ENCODE measurements at regions not wholly inside any gene's neighbourhood (a gene's known extent, or its start where the extent isn't known, plus 50 kb on each side); places are given as distances from the start of the nearest gene placed in this dataset.

- Histone ChIP-seq H3K4me2 (ENCODE audit: insufficient read depth, low read length) (no peak overlapping the region), H3K27ac (ENCODE audit: extremely low read depth, low read depth, low read length) (no peak overlapping the region), H3K9ac (ENCODE audit: insufficient read depth in 1 of 2, low read depth in 2 of 2, low read length in 2 of 2) (no peak overlapping the region; a peak in 1 of 4 replicates), H3K79me2 (ENCODE audit: control insufficient read depth, insufficient read depth, low read length) (no peaks in the 10 kb centered on the region), H3K36me3 (ENCODE audit: control insufficient read depth, insufficient read depth, low read length) (no peaks in the 10 kb centered on the region), H3K27me3 (ENCODE audit: control insufficient read depth in 2 of 2, insufficient read depth in 2 of 2, low read length in 2 of 2) (peaks cover 0 to 5% of the 10 kb centered on the region in 2 experiments; a peak in 2 of 5 replicates), H3K9me1 (ENCODE audit: control insufficient read depth, insufficient read depth, low read length) (no peaks in the 10 kb centered on the region), H2AFZ (ENCODE audit: low read depth, low read length) (no peak overlapping the region), H4K20me1 (replicated peaks; ENCODE audit: control insufficient read depth, insufficient read depth, low read length) (no peaks in the 10 kb centered on the region), H3K4me3 (no peak overlapping the region), H3K9me3 (replicated peaks; ENCODE audit: control insufficient read depth, insufficient read depth, low read depth, low read length) (no peaks in the 10 kb centered on the region), H3K4me1 (replicated peaks in 1 of 2; ENCODE audit: control insufficient read depth in 2 of 2, insufficient read depth in 2 of 2, low read length in 2 of 2) (no peaks in the 10 kb centered on the region; a peak in 1 of 5 replicates)
- intact Hi-C loops (cut with micrococcal nuclease) (no loop called here), in situ Hi-C loops (cut with MboI) (no loop called here)
- 8% methylated on average over 2 of the region's 4 CpGs for WGBS (ENCODE audit: insufficient coverage, low coverage, missing lambda C conversion rate)
- no peak for DNase-seq (ENCODE audit: extremely low read depth in 1 of 4, low spot score in 3 of 4)
- no TSS peak for BruUV-seq (replicated peaks)
- ChIA-PET CTCF (ENCODE audit: low intra/inter-chr PET ratio) (interaction anchor here (0.7 kb wide), 1 partner anchor 763 kb away, joined by 3 read pairs; no protein-coding TSS in a partner anchor), POLR2A (interaction anchor here (0.6 to 1.5 kb wide), 11 partner anchors 11 to 154 kb away, joined by 3 to 6 read pairs (median 3); no protein-coding TSS in a partner anchor)
- ATAC-seq, result no peak
- FAIRE-seq, result no peak
- no peak for TF ChIP-seq CBFB (CRISPR knock-in tag; IDR thresholded peaks at IDR 0.05)
- TF ChIP-seq BHLHE40 (IDR thresholded peaks at IDR 0.05; ENCODE audit: low read length), result peak; percentile 40; the same call in 1 of the 2 replicates
- no peak for TF ChIP-seq FOXA1 (IDR thresholded peaks at IDR 0.05; ENCODE audit: borderline replicate concordance)
These were observed 76.5 kb downstream of the TENT5C start for GRCh38 chr1:117682372-117682771.

GRCh38 chr1:117683571-117684285 is 77.9 kb downstream of the TENT5C start:
- FAIRE-seq (no peak), DNase-seq (ENCODE audit: extremely low read depth in 1 of 4, low spot score in 3 of 4) (no peak), ATAC-seq (0 out of 3 replicates have a peak, but pooled peaks have one; percentile 9)
- no TSS peak for BruUV-seq (replicated peaks)
- in situ Hi-C loops (cut with MboI) (no loop called here), intact Hi-C loops (cut with micrococcal nuclease) (no loop called here)
- no peaks in the 10 kb centered on the region for H3K9me3 ChIP-seq (replicated peaks; ENCODE audit: control insufficient read depth, insufficient read depth, low read depth, low read length)
- no peaks in the 10 kb centered on the region for H3K36me3 ChIP-seq (ENCODE audit: control insufficient read depth, insufficient read depth, low read length)
- no peak overlapping the region for H3K27ac ChIP-seq (ENCODE audit: extremely low read depth, low read depth, low read length)
- no peaks in the 10 kb centered on the region; a peak in 1 of 5 replicates for H3K4me1 ChIP-seq (replicated peaks in 1 of 2; ENCODE audit: control insufficient read depth in 2 of 2, insufficient read depth in 2 of 2, low read length in 2 of 2)
- no peaks in the 10 kb centered on the region for H3K79me2 ChIP-seq (ENCODE audit: control insufficient read depth, insufficient read depth, low read length)
- TF ChIP-seq POLR3G (IDR thresholded peaks at IDR 0.05; ENCODE audit: extremely low read depth, insufficient read length, insufficient replicate concordance), result no peak
- TF ChIP-seq ARID2 (IDR thresholded peaks at IDR 0.05), result no peak
- no peak for TF ChIP-seq EHMT2 (IDR thresholded peaks at IDR 0.05)
- no peak overlapping the region for H3K9ac ChIP-seq (ENCODE audit: insufficient read depth in 1 of 2, low read depth in 2 of 2, low read length in 2 of 2)
- H3K27me3 ChIP-seq (ENCODE audit: control insufficient read depth in 2 of 2, insufficient read depth in 2 of 2, low read length in 2 of 2), result peaks cover 0 to 9% of the 10 kb centered on the region in 2 experiments; a peak in 3 of 5 replicates
- H3K9me1 ChIP-seq (ENCODE audit: control insufficient read depth, insufficient read depth, low read length), result no peaks in the 10 kb centered on the region
- H4K20me1 ChIP-seq (replicated peaks; ENCODE audit: control insufficient read depth, insufficient read depth, low read length), result no peaks in the 10 kb centered on the region
- no peak overlapping the region for H3K4me3 ChIP-seq
- WGBS (ENCODE audit: insufficient coverage, low coverage, missing lambda C conversion rate), result 18% methylated on average over 6 of the region's 6 CpGs
- H2AFZ ChIP-seq (ENCODE audit: low read depth, low read length), result no peak overlapping the region
- ChIA-PET CTCF (ENCODE audit: low intra/inter-chr PET ratio) (no interaction called here), POLR2A (interaction anchor here (0.6 to 1.2 kb wide), 3 partner anchors 9 to 82 kb away, joined by 3 read pairs; no protein-coding TSS in a partner anchor)
- no peak overlapping the region for H3K4me2 ChIP-seq (ENCODE audit: insufficient read depth, low read length)
